NCI-H1436 (cell line): ENCODE measurements at regions not wholly inside any gene's neighbourhood (a gene's known extent, or its start where the extent isn't known, plus 50 kb on each side); places are given as distances from the start of the nearest gene placed in this dataset.

ENCODE experiments used
- DNase-seq: peaks from one replicate; lab custom pipeline; 2025; lab: John Stamatoyannopoulos, UW

- no peak for DNase-seq
Observed at GRCh38 chr3:13173186-13173585, 100.0 kb upstream of the IQSEC1 start.

- no peak for DNase-seq
Observed at GRCh38 chr3:13172644-13173013, 99.4 kb upstream of the IQSEC1 start.

- DNase-seq, result no peak
Observed at GRCh38 chr3:13171704-13172643, 98.7 kb upstream of the IQSEC1 start.

- no peak for DNase-seq
Observed at GRCh38 chr3:13170317-13170716, 97.1 kb upstream of the IQSEC1 start.

GRCh38 chr3:13168391-13168790, 95.2 kb upstream of the IQSEC1 start:
- no peak for DNase-seq

- DNase-seq, result no peak
Observed at GRCh38 chr3:13167829-13168228, 94.6 kb upstream of the IQSEC1 start.

GRCh38 chr3:13167064-13167743, 94.0 kb upstream of the IQSEC1 start:
- DNase-seq, result no peak

- no peak for DNase-seq
Observed at GRCh38 chr3:13166243-13167063, 93.2 kb upstream of the IQSEC1 start.

- DNase-seq, result no peak
Observed at GRCh38 chr3:13165576-13165975, 92.3 kb upstream of the IQSEC1 start.

GRCh38 chr3:13164893-13165492, 91.8 kb upstream of the IQSEC1 start:
- no peak for DNase-seq

- no peak for DNase-seq
Observed at GRCh38 chr3:13163848-13164382, 90.7 kb upstream of the IQSEC1 start.

GRCh38 chr3:13162549-13163320, 89.5 kb upstream of the IQSEC1 start:
- no peak for DNase-seq

GRCh38 chr3:13161771-13162535, 88.7 kb upstream of the IQSEC1 start:
- DNase-seq, result no peak

- no peak for DNase-seq
Observed at GRCh38 chr3:13161021-13161759, 88.0 kb upstream of the IQSEC1 start.

GRCh38 chr3:13160619-13161018, 87.4 kb upstream of the IQSEC1 start:
- no peak for DNase-seq

GRCh38 chr3:13159890-13160289, 86.7 kb upstream of the IQSEC1 start:
- no peak for DNase-seq

GRCh38 chr3:13158871-13159270, 85.6 kb upstream of the IQSEC1 start:
- DNase-seq, result no peak

- DNase-seq, result no peak
Observed at GRCh38 chr3:13158408-13158807, 85.2 kb upstream of the IQSEC1 start.

GRCh38 chr3:13157986-13158385, 84.8 kb upstream of the IQSEC1 start:
- DNase-seq, result no peak
